Trophoblast cell (in vitro differentiated cells and primary cell): ENCODE measurements at regions not wholly inside any gene's neighbourhood (a gene's known extent, or its start where the extent isn't known, plus 50 kb on each side); places are given as distances from the start of the nearest gene placed in this dataset.
"Not testable (repeated sequence)": the region's sequence is repeated elsewhere in the genome, so short reads cannot be mapped to it uniquely, and the experiment has no call there.

Experiments
- DNase-seq, 2 donors: peaks; one replicate each; pipeline ENCODE4 v3.0.0-alpha.2; 2016
- H2AFZ ChIP-seq: 2 replicates; pipeline ENCODE4 v1.6.1; 2013; ENCODE audit warnings: low read length, moderate library complexity, mild to moderate bottlenecking; ENCODE audit not compliant: insufficient read depth, poor library complexity
- H2AK5ac ChIP-seq: 2 replicates; pipeline ENCODE4 v1.6.1; 2013; ENCODE audit warnings: mild to moderate bottlenecking, low read length
- H2BK120ac ChIP-seq: 2 replicates; pipeline ENCODE4 v1.6.1; 2013; ENCODE audit warnings: low read length, mild to moderate bottlenecking, moderate library complexity; ENCODE audit not compliant: insufficient read depth, poor library complexity
- H2BK12ac ChIP-seq: 2 replicates; pipeline ENCODE4 v1.6.1; 2013; ENCODE audit warnings: mild to moderate bottlenecking, low read length, moderate library complexity
- H2BK5ac ChIP-seq: 2 replicates; pipeline ENCODE4 v1.6.1; 2013; ENCODE audit warnings: low read length, low read depth, moderate library complexity, mild to moderate bottlenecking; ENCODE audit not compliant: poor library complexity
- H3K14ac ChIP-seq: 2 replicates; pipeline ENCODE4 v1.6.1; 2013; ENCODE audit warnings: mild to moderate bottlenecking, low read length
- H3K18ac ChIP-seq: 2 replicates; pipeline ENCODE4 v1.6.1; 2013; ENCODE audit warnings: mild to moderate bottlenecking, low read length
- H3K23ac ChIP-seq: 2 replicates; pipeline ENCODE4 v1.6.1; 2013; ENCODE audit warnings: low read length
- H3K27ac ChIP-seq: 2 replicates; pipeline ENCODE4 v1.5.1; 2013; ENCODE audit warnings: low read depth, mild to moderate bottlenecking, inconsistent platforms, low read length, moderate library complexity
- H3K27me3 ChIP-seq: 2 replicates; pipeline ENCODE4 v1.6.1; 2013; ENCODE audit warnings: inconsistent platforms, mild to moderate bottlenecking, low read length, moderate library complexity; ENCODE audit not compliant: insufficient read depth
- H3K36me3 ChIP-seq, 2 experiments: 1 replicate in 1 of 2; 2 replicates in 1 of 2; pipeline ENCODE4 v1.6.1; 2013; ENCODE audit warnings: low read length in 2 of 2, mild to moderate bottlenecking in 2 of 2, moderate library complexity in 1 of 2; ENCODE audit not compliant: insufficient read depth in 2 of 2, control insufficient read depth in 1 of 2
- H3K4ac ChIP-seq: 2 replicates; pipeline ENCODE4 v1.6.1; 2013; ENCODE audit warnings: low read depth, mild to moderate bottlenecking, low read length, moderate library complexity
- H3K4me1 ChIP-seq, 2 experiments: 1 replicate in 1 of 2; 2 replicates in 1 of 2; pipeline ENCODE4 v1.6.1; 2013; ENCODE audit warnings: low read length in 2 of 2, mild to moderate bottlenecking in 2 of 2, moderate library complexity in 1 of 2; ENCODE audit not compliant: insufficient read depth in 2 of 2, control insufficient read depth in 1 of 2
- H3K4me2 ChIP-seq: 2 replicates; pipeline ENCODE4 v1.6.1; 2013; ENCODE audit warnings: inconsistent platforms, mild to moderate bottlenecking, low read length, moderate library complexity
- H3K4me3 ChIP-seq: 2 replicates; pipeline ENCODE4 v1.5.1; 2013; ENCODE audit warnings: mild to moderate bottlenecking, low read depth, low read length, inconsistent platforms
- H3K79me1 ChIP-seq: one replicate; pipeline ENCODE4 v1.6.1; 2013; ENCODE audit warnings: low read length
- H3K79me2 ChIP-seq: 2 replicates; pipeline ENCODE4 v1.6.1; 2013; ENCODE audit warnings: low read length, mild to moderate bottlenecking; ENCODE audit not compliant: control insufficient read depth, insufficient read depth, poor library complexity
- H3K9ac ChIP-seq: 2 replicates; pipeline ENCODE4 v1.6.1; 2013; ENCODE audit warnings: mild to moderate bottlenecking, low read length
- H3K9me3 ChIP-seq: 2 replicates; pipeline ENCODE4 v1.6.1; 2013; ENCODE audit warnings: low read depth, mild to moderate bottlenecking, control low read depth, inconsistent platforms, low read length; ENCODE audit not compliant: insufficient read depth
- H4K12ac ChIP-seq: 2 replicates; pipeline ENCODE4 v1.6.1; 2013; ENCODE audit warnings: low read depth, mild to moderate bottlenecking, low read length, moderate library complexity
- H4K8ac ChIP-seq: 2 replicates; pipeline ENCODE4 v1.6.1; 2013; ENCODE audit warnings: low read depth, mild to moderate bottlenecking, low read length, moderate library complexity
- H4K91ac ChIP-seq: one replicate; pipeline ENCODE4 v1.6.1; 2013; ENCODE audit warnings: low read depth, mild to moderate bottlenecking, low read length, moderate library complexity
- WGBS: extraction: QIAGEN DNeasy Blood & Tissue Kit; methylation state at CpG from one replicate; pipeline ENCODE4 v1.1.7; 2013; ENCODE audit warnings: missing lambda C conversion rate; ENCODE audit not compliant: insufficient read length, insufficient coverage; ENCODE audit errors: extremely low coverage; 5-methylcytosine and 5-hydroxymethylcytosine counted together

- not testable (repeated sequence) for H3K9ac ChIP-seq, H3K4me1 ChIP-seq, H3K23ac ChIP-seq, H4K8ac ChIP-seq, H3K9me3 ChIP-seq, H2BK12ac ChIP-seq, H3K27ac ChIP-seq, H2BK5ac ChIP-seq, H3K79me2 ChIP-seq, H2AFZ ChIP-seq, H2BK120ac ChIP-seq, H3K27me3 ChIP-seq, H3K18ac ChIP-seq, H2AK5ac ChIP-seq, DNase-seq, H3K79me1 ChIP-seq, H3K4ac ChIP-seq, H3K36me3 ChIP-seq, H4K91ac ChIP-seq, H3K4me3 ChIP-seq, H3K14ac ChIP-seq, H4K12ac ChIP-seq, H3K4me2 ChIP-seq
- no CpG with 5 or more reads among the region's 1 CpG for WGBS
These were observed 296.1 kb downstream of the TTC6 start for GRCh38 chr14:37891500-37891899.

DNA sequence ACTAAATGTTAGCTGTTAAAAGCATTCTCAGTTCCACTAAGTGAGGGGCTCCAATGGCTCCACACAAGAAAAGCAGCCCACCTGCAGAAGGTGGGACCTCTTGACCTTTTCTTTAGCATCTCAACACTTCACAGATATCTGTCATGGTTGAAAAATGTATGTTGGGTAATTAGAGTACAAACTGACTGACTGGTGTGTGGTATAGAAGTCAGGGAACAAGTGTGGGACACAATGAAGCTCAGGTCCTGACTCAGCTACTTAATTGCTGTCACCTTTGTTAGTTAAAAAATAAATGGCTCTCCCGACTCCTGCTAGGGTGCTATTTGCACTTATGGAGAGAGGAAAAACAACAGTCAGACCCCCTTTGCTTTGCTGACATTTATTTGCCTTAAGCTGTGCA, 299.0 kb downstream of the TTC6 start:
- H3K27ac ChIP-seq = no peak overlapping the region
- peaks cover 2% of the 10 kb centered on the region for H3K9me3 ChIP-seq
- no peak overlapping the region for H2BK120ac ChIP-seq
- no peak overlapping the region for H3K4ac ChIP-seq
- no peak overlapping the region for H4K12ac ChIP-seq
- H3K27me3 ChIP-seq = no peaks in the 10 kb centered on the region
- no peaks in the 10 kb centered on the region for H3K79me2 ChIP-seq
- H4K8ac ChIP-seq = no peak overlapping the region
- H3K18ac ChIP-seq = no peak overlapping the region
- H4K91ac ChIP-seq = no peak overlapping the region
- H3K9ac ChIP-seq = no peak overlapping the region
- H2BK5ac ChIP-seq = no peak overlapping the region
- peaks cover 0 to 1% of the 10 kb centered on the region in 2 experiments for H3K36me3 ChIP-seq
- no peak overlapping the region for H2AFZ ChIP-seq
- no peak overlapping the region for H3K23ac ChIP-seq
- no peak overlapping the region for H3K4me2 ChIP-seq
- no peak overlapping the region for H3K14ac ChIP-seq
- no peak overlapping the region for H3K4me3 ChIP-seq
- no peak overlapping the region for H2AK5ac ChIP-seq
- H3K79me1 ChIP-seq = no peaks in the 10 kb centered on the region
- DNase-seq = no peak
- H2BK12ac ChIP-seq = no peak overlapping the region
- H3K4me1 ChIP-seq = no peaks in the 10 kb centered on the region
- WGBS = no CpG with 5 or more reads among the region's 1 CpG

DNA sequence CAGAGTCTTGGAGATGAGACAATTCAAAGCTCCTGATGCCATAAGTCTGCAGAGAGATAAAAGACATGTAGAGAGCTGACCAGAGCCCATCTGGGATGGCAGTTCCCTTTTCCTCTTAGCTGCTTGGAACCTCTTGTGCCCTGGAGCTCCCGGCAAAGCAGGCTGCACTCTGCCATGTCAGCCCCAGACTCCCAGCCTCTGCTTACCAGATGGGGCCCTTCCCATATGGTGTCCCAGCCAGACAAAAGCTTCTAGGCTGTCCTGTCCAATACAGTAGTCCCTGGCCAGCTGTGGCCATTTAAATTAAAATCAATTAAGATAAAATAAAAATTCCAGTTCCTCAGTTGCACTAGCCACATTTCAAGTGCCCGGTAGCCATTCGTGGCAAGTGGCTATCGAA, 303.9 kb downstream of the TTC6 start:
- H4K8ac ChIP-seq = no peak overlapping the region
- no peak overlapping the region for H2BK120ac ChIP-seq
- no peaks in the 10 kb centered on the region for H3K27me3 ChIP-seq
- no peak overlapping the region for H4K91ac ChIP-seq
- no peak overlapping the region for H3K27ac ChIP-seq
- no peak overlapping the region for H2AFZ ChIP-seq
- H3K79me2 ChIP-seq = no peaks in the 10 kb centered on the region
- no peak overlapping the region for H2BK5ac ChIP-seq
- no CpG with 5 or more reads among the region's 4 CpGs for WGBS
- no peak overlapping the region for H4K12ac ChIP-seq
- H3K79me1 ChIP-seq = no peaks in the 10 kb centered on the region
- no peak overlapping the region for H3K4me2 ChIP-seq
- no peak overlapping the region for H3K4ac ChIP-seq
- no peak overlapping the region for H3K4me3 ChIP-seq
- no peak overlapping the region for H2AK5ac ChIP-seq
- H3K14ac ChIP-seq = no peak overlapping the region
- no peak overlapping the region for H3K23ac ChIP-seq
- H2BK12ac ChIP-seq = no peak overlapping the region
- H3K36me3 ChIP-seq = no peaks in the 10 kb centered on the region
- no peak overlapping the region for H3K9ac ChIP-seq
- no peaks in the 10 kb centered on the region for H3K4me1 ChIP-seq
- no peaks in the 10 kb centered on the region for H3K9me3 ChIP-seq
- H3K18ac ChIP-seq = no peak overlapping the region
- DNase-seq = no peak

DNA sequence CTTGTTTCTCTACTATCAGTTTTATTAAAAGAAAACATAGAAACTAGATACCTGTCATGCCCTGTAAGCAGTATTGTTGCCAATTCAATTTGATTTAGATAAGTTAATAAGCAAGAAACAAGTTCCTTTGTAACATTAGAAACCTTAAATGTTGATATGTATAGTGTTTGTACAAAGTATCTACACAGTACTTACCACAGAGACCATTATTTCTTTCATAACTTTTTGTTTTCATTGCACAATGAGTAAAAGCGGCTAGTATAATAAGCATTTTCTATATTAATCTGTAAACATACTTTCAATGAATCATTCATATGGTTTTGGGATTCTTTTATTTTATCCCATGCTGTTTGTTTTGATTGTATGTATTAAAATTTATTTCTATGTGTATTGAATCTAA, 305.1 kb downstream of the TTC6 start:
- Histone ChIP-seq H2BK12ac (no peak overlapping the region), H3K18ac (no peak overlapping the region), H3K23ac (no peak overlapping the region), H3K14ac (no peak overlapping the region), H3K4me1 (no peaks in the 10 kb centered on the region), H4K8ac (no peak overlapping the region), H3K4ac (no peak overlapping the region), H2AK5ac (no peak overlapping the region), H3K9ac (no peak overlapping the region), H4K91ac (no peak overlapping the region), H2BK120ac (no peak overlapping the region), H3K4me2 (no peak overlapping the region), H3K36me3 (no peaks in the 10 kb centered on the region), H4K12ac (no peak overlapping the region), H3K79me1 (no peaks in the 10 kb centered on the region), H3K9me3 (no peaks in the 10 kb centered on the region), H3K27me3 (no peaks in the 10 kb centered on the region), H2BK5ac (no peak overlapping the region), H2AFZ (no peak overlapping the region), H3K4me3 (no peak overlapping the region), H3K27ac (no peak overlapping the region), H3K79me2 (no peaks in the 10 kb centered on the region)
- WGBS = no CpG with 5 or more reads among the region's 1 CpG
- no peak for DNase-seq
